IMR-90 (cell line): ENCODE measurements at regions not wholly inside any gene's neighbourhood (a gene's known extent, or its start where the extent isn't known, plus 50 kb on each side); places are given as distances from the start of the nearest gene placed in this dataset.

Source experiments
- ATAC-seq: fragments of 200-7000 bp; cut with Tn5 transposase; 2 replicates; pipeline ENCODE4 v1.9.1; 2020; ENCODE audit warnings: low read depth, mild to moderate bottlenecking, moderate library complexity
- BruUV-seq: library from RNA; stranded (reverse); fragments of 400-500 nt; replicated peaks from 2 replicates; lab custom pipeline; 2021; lab: Mats Ljungman, UMichigan
- CTCF ChIA-PET: fragments of 300-600 bp; formaldehyde crosslinking; extraction: SDS; loops from one replicate; lab custom pipeline; 2021; ENCODE audit warnings: antibody characterized with exemption; lab: Yijun Ruan, JAX
- POLR2A ChIA-PET: fragments of 300-600 bp; sonication (Branson Sonifier 250); formaldehyde crosslinking; loops from one replicate; lab custom pipeline; 2022; ENCODE audit warnings: antibody characterized with exemption; ENCODE audit not compliant: unreplicated experiment; lab: Charles Lee
- DNase-seq: peaks from one replicate; pipeline ENCODE4 v3.0.0; 2013
- H2AFZ ChIP-seq: replicated peaks from 2 replicates; pipeline ENCODE3; 2013; ENCODE audit warnings: low read length, mild to moderate bottlenecking; ENCODE audit not compliant: poor library complexity
- H2AK5ac ChIP-seq: 2 replicates; pipeline ENCODE4 v1.6.1; 2013; ENCODE audit warnings: low read depth, low read length, inconsistent platforms
- H2AK9ac ChIP-seq: replicated peaks from 2 replicates; pipeline ENCODE3; 2013; ENCODE audit warnings: mild to moderate bottlenecking, low read depth, low read length, moderate library complexity; ENCODE audit not compliant: poor library complexity
- H2BK120ac ChIP-seq: 2 replicates; pipeline ENCODE4 v1.6.1; 2013; ENCODE audit warnings: low read depth, low read length, inconsistent platforms
- H2BK15ac ChIP-seq: 3 replicates; pipeline ENCODE4 v1.6.1; 2013; ENCODE audit warnings: low read depth, low read length, inconsistent platforms
- H2BK20ac ChIP-seq: 2 replicates; pipeline ENCODE4 v1.6.1; 2013; ENCODE audit warnings: low read depth, mild to moderate bottlenecking, inconsistent platforms, low read length, moderate library complexity
- H2BK5ac ChIP-seq: 2 replicates; pipeline ENCODE4 v1.6.1; 2013; ENCODE audit warnings: mild to moderate bottlenecking, low read depth, low read length, inconsistent platforms; ENCODE audit not compliant: poor library complexity, severe bottlenecking
- H3K14ac ChIP-seq: replicated peaks from 2 replicates; pipeline ENCODE4 v1.6.1; 2013; ENCODE audit warnings: low read depth, low read length, inconsistent platforms
- H3K18ac ChIP-seq: 2 replicates; pipeline ENCODE4 v1.6.1; 2013; ENCODE audit warnings: low read depth, low read length, control low read depth
- H3K23ac ChIP-seq: 2 replicates; pipeline ENCODE4 v1.6.1; 2013; ENCODE audit warnings: low read depth, low read length, inconsistent platforms
- H3K27ac ChIP-seq: 2 replicates; pipeline ENCODE4 v1.5.1; 2013; ENCODE audit warnings: mild to moderate bottlenecking, control low read depth, low read length; ENCODE audit not compliant: insufficient read depth
- H3K27me3 ChIP-seq: 2 replicates; pipeline ENCODE4 v1.6.1; 2013; ENCODE audit warnings: low read length; ENCODE audit not compliant: control insufficient read depth, insufficient read depth
- H3K36me3 ChIP-seq: 2 replicates; pipeline ENCODE4 v1.6.1; 2013; ENCODE audit warnings: low read length, mixed read lengths; ENCODE audit not compliant: control insufficient read depth, insufficient read depth
- H3K4ac ChIP-seq: 2 replicates; pipeline ENCODE4 v1.6.1; 2013; ENCODE audit warnings: low read depth, low read length, inconsistent platforms
- H3K4me1 ChIP-seq: 2 replicates; pipeline ENCODE4 v1.6.1; 2013; ENCODE audit warnings: low read length, mixed read lengths; ENCODE audit not compliant: control insufficient read depth, insufficient read depth
- H3K4me2 ChIP-seq: 2 replicates; pipeline ENCODE4 v1.6.1; 2013; ENCODE audit warnings: low read depth, mild to moderate bottlenecking, control low read depth, low read length, moderate library complexity
- H3K4me3 ChIP-seq: 2 replicates; pipeline ENCODE4 v1.5.1; 2013; ENCODE audit warnings: low read depth, mild to moderate bottlenecking, control low read depth, low read length, moderate library complexity; ENCODE audit not compliant: insufficient read depth
- H3K56ac ChIP-seq: 2 replicates; pipeline ENCODE4 v1.6.1; 2013; ENCODE audit warnings: low read length, inconsistent platforms; ENCODE audit not compliant: insufficient read depth; ENCODE audit errors: extremely low read depth
- H3K79me1 ChIP-seq, 2 experiments: 2 replicates each; pipeline ENCODE4 v1.6.1; 2013; ENCODE audit warnings: low read length in 2 of 2, inconsistent platforms in 1 of 2, low read depth in 1 of 2
- H3K9ac ChIP-seq: 2 replicates; pipeline ENCODE4 v1.6.1; 2013; ENCODE audit warnings: low read depth, low read length, control low read depth
- H3K9me1 ChIP-seq: 2 replicates; pipeline ENCODE4 v1.6.1; 2013; ENCODE audit warnings: low read length, inconsistent platforms; ENCODE audit not compliant: insufficient read depth
- H3K9me3 ChIP-seq: 2 replicates; pipeline ENCODE4 v1.6.1; 2013; ENCODE audit warnings: low read length; ENCODE audit not compliant: control insufficient read depth, insufficient read depth
- H4K20me1 ChIP-seq: 2 replicates; pipeline ENCODE4 v1.6.1; 2013; ENCODE audit warnings: low read length, inconsistent platforms; ENCODE audit not compliant: insufficient read depth
- H4K5ac ChIP-seq: 2 replicates; pipeline ENCODE4 v1.6.1; 2013; ENCODE audit warnings: mild to moderate bottlenecking, low read depth, low read length, control low read depth
- H4K8ac ChIP-seq, 2 experiments: 2 replicates each; pipeline ENCODE4 v1.6.1; 2013; ENCODE audit warnings: low read depth in 2 of 2, low read length in 2 of 2, control low read depth in 1 of 2, inconsistent platforms in 1 of 2
- H4K91ac ChIP-seq: 2 replicates; pipeline ENCODE4 v1.6.1; 2013; ENCODE audit warnings: low read depth, low read length, inconsistent platforms; ENCODE audit not compliant: insufficient read depth
- BHLHE40 ChIP-seq: fragments of 150-350 bp; IDR thresholded peaks from 2 replicates; pipeline ENCODE4 v1.6.1; 2016; ENCODE audit warnings: mild to moderate bottlenecking, low read depth, low read length
- CEBPB ChIP-seq: IDR thresholded peaks from 2 replicates; pipeline ENCODE4 v1.6.1; 2012; ENCODE audit warnings: low read depth, low read length, improper control_type of control experiment
- CHD1 ChIP-seq: IDR thresholded peaks from 2 replicates; pipeline ENCODE4 v1.6.1; 2012; ENCODE audit warnings: low read depth, low read length, improper control_type of control experiment
- MAFK ChIP-seq: IDR thresholded peaks from 2 replicates; pipeline ENCODE4 v1.6.1; 2012; ENCODE audit warnings: low read depth, low read length, improper control_type of control experiment
- RFX5 ChIP-seq: IDR thresholded peaks from 2 replicates; pipeline ENCODE4 v1.8.0; 2012; ENCODE audit warnings: low read depth, mild to moderate bottlenecking, low read length, moderate library complexity
- SMC3 ChIP-seq: fragments of 150-350 bp; IDR thresholded peaks from 2 replicates; pipeline ENCODE4 v1.6.1; 2016; ENCODE audit warnings: low read depth, mild to moderate bottlenecking, antibody characterized with exemption, low read length, moderate library complexity
- WGBS, 2 experiments: methylation state at CpG; one replicate each; pipeline versions ENCODE4 v1.1.5 to v1.1.7; 2013; ENCODE audit warnings: missing lambda C conversion rate in 2 of 2; ENCODE audit not compliant: insufficient read length in 1 of 2; ENCODE audit errors: extremely low coverage in 2 of 2; 5-methylcytosine and 5-hydroxymethylcytosine counted together
- dilution Hi-C: fragments of 300-500 bp; cut with HindIII; formaldehyde crosslinking; loops from one replicate; pipeline ENCODE4 v1.14.3; 2018; ENCODE audit warnings: low sequenced_read_pairs; ENCODE audit not compliant: unreplicated experiment
- in situ Hi-C: fragments of 300-500 bp; cut with MboI; formaldehyde crosslinking; loops from 3 replicates; pipeline ENCODE4 v1.14.3; 2019; ENCODE audit warnings: low sequenced_read_pairs, inconsistent platforms, mixed read lengths
- intact Hi-C: fragments of 100-400 bp; cut with micrococcal nuclease; formaldehyde crosslinking; loops from 2 replicates; pipeline ENCODE4 v1.10.0; 2022
- TF ChIP-seq, protein P1 (sequence below): fragments of 150-350 bp; IDR thresholded peaks from 2 replicates; pipeline ENCODE4 v1.6.1; 2017; ENCODE audit warnings: mild to moderate bottlenecking, antibody characterized with exemption, low read length, low read depth
- TF ChIP-seq, protein P2 (sequence below): fragments of 150-350 bp; IDR thresholded peaks from 2 replicates; pipeline ENCODE4 v1.6.1; 2016; ENCODE audit warnings: low read depth, mild to moderate bottlenecking, low read length, moderate library complexity, borderline replicate concordance

DNA sequence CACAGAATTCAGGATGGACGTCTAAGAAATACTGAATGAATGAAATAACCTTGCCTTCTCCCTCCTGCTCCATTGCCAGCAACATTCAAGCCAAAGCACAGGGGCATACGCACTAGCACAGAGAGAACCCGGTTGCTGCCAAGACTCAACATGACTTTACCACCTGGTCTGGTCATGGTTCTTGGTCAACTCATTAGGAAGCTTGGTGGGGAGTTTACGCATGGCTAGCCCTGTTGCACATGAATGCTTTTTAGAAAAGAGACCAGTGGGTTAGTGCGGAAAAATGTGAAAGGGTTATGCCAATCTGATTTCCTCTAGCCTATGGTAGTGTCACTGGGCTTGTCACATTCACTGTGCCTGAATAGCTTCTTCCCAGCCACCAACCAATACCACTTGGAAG lies 187.6 kb upstream of the NEBL start:
- H3K79me1 ChIP-seq, result no peaks in the 10 kb centered on the region
- no peak overlapping the region for H3K9ac ChIP-seq
- H4K5ac ChIP-seq, result no peak overlapping the region
- no peak overlapping the region for H4K8ac ChIP-seq
- no peaks in the 10 kb centered on the region for H3K27me3 ChIP-seq
- intact Hi-C loops (loop anchor here (10.0 kb wide), 1 partner anchor 220 kb away; no protein-coding TSS in a partner anchor), in situ Hi-C loops (loop anchor here (5.0 to 25.0 kb wide), 4 partner anchors 188 to 878 kb away; no protein-coding TSS in a partner anchor), dilution Hi-C loops (no loop called here)
- H3K4me2 ChIP-seq, result no peak overlapping the region
- no peaks in the 10 kb centered on the region for H3K36me3 ChIP-seq
- no peak overlapping the region for H2BK120ac ChIP-seq
- WGBS, 2 experiments, result no CpG with 5 or more reads among the region's 5 CpGs
- no peak overlapping the region for H3K4me3 ChIP-seq
- no peak overlapping the region for H2AK9ac ChIP-seq
- H4K20me1 ChIP-seq, result no peaks in the 10 kb centered on the region
- H2BK20ac ChIP-seq, result no peak overlapping the region
- no TSS peak for BruUV-seq
- H2BK5ac ChIP-seq, result no peak overlapping the region
- ChIA-PET POLR2A (no interaction called here), CTCF (interaction anchor here (0.9 kb wide), 1 partner anchor 15 kb away, joined by 3 read pairs; no protein-coding TSS in a partner anchor)
- no peak overlapping the region for H3K23ac ChIP-seq
- H2AK5ac ChIP-seq, result no peak overlapping the region
- ATAC-seq (no peak), DNase-seq (no peak)
- no peaks in the 10 kb centered on the region for H3K4me1 ChIP-seq
- no peak overlapping the region for H3K18ac ChIP-seq
- no peak overlapping the region for H3K4ac ChIP-seq
- no peak overlapping the region for H3K27ac ChIP-seq
- H3K56ac ChIP-seq, result no peak overlapping the region
- H3K14ac ChIP-seq, result no peak overlapping the region
- H2BK15ac ChIP-seq, result no peak overlapping the region
- H2AFZ ChIP-seq, result no peak overlapping the region
- H4K91ac ChIP-seq, result no peak overlapping the region
- no peaks in the 10 kb centered on the region for H3K9me1 ChIP-seq
- H3K9me3 ChIP-seq, result no peaks in the 10 kb centered on the region
- TF ChIP-seq RFX5, result no peak
- TF ChIP-seq, protein P1, sequence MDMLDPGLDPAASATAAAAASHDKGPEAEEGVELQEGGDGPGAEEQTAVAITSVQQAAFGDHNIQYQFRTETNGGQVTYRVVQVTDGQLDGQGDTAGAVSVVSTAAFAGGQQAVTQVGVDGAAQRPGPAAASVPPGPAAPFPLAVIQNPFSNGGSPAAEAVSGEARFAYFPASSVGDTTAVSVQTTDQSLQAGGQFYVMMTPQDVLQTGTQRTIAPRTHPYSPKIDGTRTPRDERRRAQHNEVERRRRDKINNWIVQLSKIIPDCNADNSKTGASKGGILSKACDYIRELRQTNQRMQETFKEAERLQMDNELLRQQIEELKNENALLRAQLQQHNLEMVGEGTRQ, result no peak
- TF ChIP-seq CHD1, result no peak
- TF ChIP-seq, protein P2, sequence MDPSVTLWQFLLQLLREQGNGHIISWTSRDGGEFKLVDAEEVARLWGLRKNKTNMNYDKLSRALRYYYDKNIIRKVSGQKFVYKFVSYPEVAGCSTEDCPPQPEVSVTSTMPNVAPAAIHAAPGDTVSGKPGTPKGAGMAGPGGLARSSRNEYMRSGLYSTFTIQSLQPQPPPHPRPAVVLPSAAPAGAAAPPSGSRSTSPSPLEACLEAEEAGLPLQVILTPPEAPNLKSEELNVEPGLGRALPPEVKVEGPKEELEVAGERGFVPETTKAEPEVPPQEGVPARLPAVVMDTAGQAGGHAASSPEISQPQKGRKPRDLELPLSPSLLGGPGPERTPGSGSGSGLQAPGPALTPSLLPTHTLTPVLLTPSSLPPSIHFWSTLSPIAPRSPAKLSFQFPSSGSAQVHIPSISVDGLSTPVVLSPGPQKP, result no peak
- no peak for TF ChIP-seq SMC3
- TF ChIP-seq MAFK, result no peak
- TF ChIP-seq BHLHE40, result no peak
- no peak for TF ChIP-seq CEBPB
